ENCODE measurements at regions not wholly inside any gene's neighbourhood (a gene's known extent, or its start where the extent isn't known, plus 50 kb on each side); places are given as distances from the start of the nearest gene placed in this dataset.
"Not testable (repeated sequence)": the region's sequence is repeated elsewhere in the genome, so short reads cannot be mapped to it uniquely, and the experiment has no call there.

DNA sequence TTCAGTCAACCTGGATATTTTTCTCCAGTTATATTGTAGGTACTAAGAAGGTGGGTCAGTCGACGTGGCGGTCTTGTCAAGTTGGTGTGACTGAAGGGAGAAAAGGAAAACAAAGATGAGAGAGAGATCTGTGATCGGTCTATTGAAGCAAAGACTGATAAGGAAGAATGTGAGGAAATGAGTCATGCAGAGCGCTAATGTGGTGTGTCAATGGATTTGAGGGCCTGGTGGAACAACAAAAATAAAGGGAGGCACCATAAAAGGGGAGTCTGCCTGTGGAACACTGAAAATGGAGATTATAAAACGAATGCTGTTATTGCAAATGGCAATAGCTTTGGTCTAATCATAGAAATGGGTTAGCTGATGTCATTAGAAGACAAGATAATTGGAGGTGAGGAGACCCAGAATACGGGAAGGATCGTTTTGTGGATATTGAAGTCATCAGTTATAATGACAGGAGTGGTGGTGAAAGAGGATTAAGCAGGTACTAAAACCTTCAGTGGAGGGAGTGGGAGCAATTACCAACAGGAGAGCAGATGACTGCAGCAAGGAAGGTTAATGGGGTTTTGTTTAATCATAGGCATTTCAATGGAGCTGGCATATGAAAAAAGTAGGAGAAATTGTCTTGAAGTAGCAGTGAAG, 599.1 kb upstream of the FSHR start:
- no peak overlapping the region for H3K9ac ChIP-seq (ENCODE audit: low read length)
- no peaks in the 10 kb centered on the region for H3K27me3 ChIP-seq (replicated peaks; ENCODE audit: control insufficient read depth, insufficient read depth, low read length)
- no peaks in the 10 kb centered on the region for H3K4me1 ChIP-seq (ENCODE audit: control insufficient read depth, insufficient read depth, low read length)
- H3K4me3 ChIP-seq (ENCODE audit: low read length) = no peak overlapping the region
- H3K36me3 ChIP-seq (ENCODE audit: control insufficient read depth, insufficient read depth, low read length, severe bottlenecking) = no peaks in the 10 kb centered on the region
- no peak for DNase-seq (ENCODE audit: low read depth)
- no peaks in the 10 kb centered on the region for H3K9me3 ChIP-seq (ENCODE audit: control insufficient read depth, low read length)

GRCh38 chr2:49737606-49738005, 583.3 kb upstream of the FSHR start:
- Histone ChIP-seq H3K9me3 (ENCODE audit: control insufficient read depth, low read length) (peaks cover 4% of the 10 kb centered on the region), H3K4me1 (ENCODE audit: control insufficient read depth, insufficient read depth, low read length) (no peaks in the 10 kb centered on the region), H3K27me3 (replicated peaks; ENCODE audit: control insufficient read depth, insufficient read depth, low read length) (no peaks in the 10 kb centered on the region), H3K4me3 (ENCODE audit: low read length) (no peak overlapping the region), H3K9ac (ENCODE audit: low read length) (no peak overlapping the region), H3K36me3 (ENCODE audit: control insufficient read depth, insufficient read depth, low read length, severe bottlenecking) (no peaks in the 10 kb centered on the region)
- no peak for DNase-seq (ENCODE audit: low read depth)

- not testable (repeated sequence) for H3K4me3 ChIP-seq (ENCODE audit: low read length); H3K36me3 ChIP-seq (ENCODE audit: control insufficient read depth, insufficient read depth, low read length, severe bottlenecking); H3K9ac ChIP-seq (ENCODE audit: low read length); H3K4me1 ChIP-seq (ENCODE audit: control insufficient read depth, insufficient read depth, low read length); H3K27me3 ChIP-seq (replicated peaks; ENCODE audit: control insufficient read depth, insufficient read depth, low read length); H3K9me3 ChIP-seq (ENCODE audit: control insufficient read depth, low read length); DNase-seq (ENCODE audit: low read depth)
Observed at GRCh38 chr2:49732924-49733323, 578.6 kb upstream of the FSHR start.

- Histone ChIP-seq H3K9ac (ENCODE audit: low read length) (no peak overlapping the region), H3K27me3 (replicated peaks; ENCODE audit: control insufficient read depth, insufficient read depth, low read length) (no peaks in the 10 kb centered on the region), H3K4me3 (ENCODE audit: low read length) (no peak overlapping the region), H3K9me3 (ENCODE audit: control insufficient read depth, low read length) (peaks cover under 1% of the 10 kb centered on the region), H3K4me1 (ENCODE audit: control insufficient read depth, insufficient read depth, low read length) (no peaks in the 10 kb centered on the region), H3K36me3 (ENCODE audit: control insufficient read depth, insufficient read depth, low read length, severe bottlenecking) (no peaks in the 10 kb centered on the region)
- no peak for DNase-seq (ENCODE audit: low read depth)
Observed at GRCh38 chr2:49719241-49719640, 564.9 kb upstream of the FSHR start.

GRCh38 chr2:49715597-49715996, 561.3 kb upstream of the FSHR start:
- Histone ChIP-seq H3K9ac (ENCODE audit: low read length) (no peak overlapping the region), H3K4me1 (ENCODE audit: control insufficient read depth, insufficient read depth, low read length) (no peaks in the 10 kb centered on the region), H3K9me3 (ENCODE audit: control insufficient read depth, low read length) (peaks cover 3% of the 10 kb centered on the region), H3K27me3 (replicated peaks; ENCODE audit: control insufficient read depth, insufficient read depth, low read length) (no peaks in the 10 kb centered on the region), H3K36me3 (ENCODE audit: control insufficient read depth, insufficient read depth, low read length, severe bottlenecking) (no peaks in the 10 kb centered on the region), H3K4me3 (ENCODE audit: low read length) (no peak overlapping the region)
- DNase-seq (ENCODE audit: low read depth) = no peak

- Histone ChIP-seq H3K27me3 (replicated peaks; ENCODE audit: control insufficient read depth, insufficient read depth, low read length) (no peaks in the 10 kb centered on the region), H3K9ac (ENCODE audit: low read length) (no peak overlapping the region), H3K4me1 (ENCODE audit: control insufficient read depth, insufficient read depth, low read length) (no peaks in the 10 kb centered on the region), H3K9me3 (ENCODE audit: control insufficient read depth, low read length) (peaks cover 3% of the 10 kb centered on the region), H3K4me3 (ENCODE audit: low read length) (no peak overlapping the region), H3K36me3 (ENCODE audit: control insufficient read depth, insufficient read depth, low read length, severe bottlenecking) (no peaks in the 10 kb centered on the region)
- no peak for DNase-seq (ENCODE audit: low read depth)
Observed at GRCh38 chr2:49714454-49714853, 560.1 kb upstream of the FSHR start.

- Histone ChIP-seq H3K27me3 (replicated peaks; ENCODE audit: control insufficient read depth, insufficient read depth, low read length) (no peaks in the 10 kb centered on the region), H3K4me3 (ENCODE audit: low read length) (no peak overlapping the region), H3K36me3 (ENCODE audit: control insufficient read depth, insufficient read depth, low read length, severe bottlenecking) (no peaks in the 10 kb centered on the region), H3K9ac (ENCODE audit: low read length) (no peak overlapping the region), H3K9me3 (ENCODE audit: control insufficient read depth, low read length) (no peaks in the 10 kb centered on the region), H3K4me1 (ENCODE audit: control insufficient read depth, insufficient read depth, low read length) (no peaks in the 10 kb centered on the region)
- DNase-seq (ENCODE audit: low read depth) = no peak
Observed at GRCh38 chr2:49702740-49703139, 548.4 kb upstream of the FSHR start.

DNA sequence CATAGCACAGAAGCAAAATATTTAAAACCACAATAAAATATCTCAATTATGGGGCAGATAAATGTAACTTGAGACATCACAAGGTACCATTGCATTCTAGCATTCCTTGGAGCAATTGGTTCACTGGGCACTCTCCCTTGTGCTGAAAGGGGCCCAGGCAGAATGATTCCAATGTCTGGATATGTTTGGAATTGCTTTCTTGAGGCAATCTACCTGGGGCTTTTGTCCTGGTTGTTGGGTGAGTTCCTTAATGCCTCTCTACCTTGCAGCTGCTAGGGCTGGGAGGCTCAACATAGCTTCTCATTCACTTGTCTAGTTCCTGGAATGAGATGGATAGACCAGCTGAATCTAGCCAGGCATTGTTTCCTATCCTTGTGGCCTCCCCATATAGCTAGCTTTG, 539.6 kb upstream of the FSHR start:
- H3K9me3 ChIP-seq (ENCODE audit: control insufficient read depth, low read length) = no peaks in the 10 kb centered on the region

GRCh38 chr2:49692022-49692421, 537.7 kb upstream of the FSHR start:
- not testable (repeated sequence) for H3K9ac ChIP-seq (ENCODE audit: low read length); H3K4me1 ChIP-seq (ENCODE audit: control insufficient read depth, insufficient read depth, low read length); H3K9me3 ChIP-seq (ENCODE audit: control insufficient read depth, low read length); H3K27me3 ChIP-seq (replicated peaks; ENCODE audit: control insufficient read depth, insufficient read depth, low read length); DNase-seq (ENCODE audit: low read depth); H3K36me3 ChIP-seq (ENCODE audit: control insufficient read depth, insufficient read depth, low read length, severe bottlenecking); H3K4me3 ChIP-seq (ENCODE audit: low read length)

More for the DNA sequence above, 539.6 kb upstream of the FSHR start:
- Histone ChIP-seq H3K4me3 (ENCODE audit: low read length) (no peak overlapping the region), H3K27me3 (replicated peaks; ENCODE audit: control insufficient read depth, insufficient read depth, low read length) (no peaks in the 10 kb centered on the region), H3K4me1 (ENCODE audit: control insufficient read depth, insufficient read depth, low read length) (no peaks in the 10 kb centered on the region), H3K36me3 (ENCODE audit: control insufficient read depth, insufficient read depth, low read length, severe bottlenecking) (no peaks in the 10 kb centered on the region), H3K9ac (ENCODE audit: low read length) (no peak overlapping the region)
- DNase-seq (ENCODE audit: low read depth) = no peak

- no peak overlapping the region for H3K4me3 ChIP-seq (ENCODE audit: low read length)
- DNase-seq (ENCODE audit: low read depth) = peak; percentile 14
- no peaks in the 10 kb centered on the region for H3K9me3 ChIP-seq (ENCODE audit: control insufficient read depth, low read length)
Observed at GRCh38 chr2:49687918-49688317, 533.6 kb upstream of the FSHR start.

GRCh38 chr2:49686897-49687442, 532.7 kb upstream of the FSHR start:
- Histone ChIP-seq H3K9ac (ENCODE audit: low read length) (no peak overlapping the region), H3K36me3 (ENCODE audit: control insufficient read depth, insufficient read depth, low read length, severe bottlenecking) (no peaks in the 10 kb centered on the region), H3K4me1 (ENCODE audit: control insufficient read depth, insufficient read depth, low read length) (no peaks in the 10 kb centered on the region), H3K9me3 (ENCODE audit: control insufficient read depth, low read length) (no peaks in the 10 kb centered on the region), H3K27me3 (replicated peaks; ENCODE audit: control insufficient read depth, insufficient read depth, low read length) (no peaks in the 10 kb centered on the region), H3K4me3 (ENCODE audit: low read length) (no peak overlapping the region)
- no peak for DNase-seq (ENCODE audit: low read depth)

More at GRCh38 chr2:49687918-49688317, 533.6 kb upstream of the FSHR start:
- no peak overlapping the region for H3K9ac ChIP-seq (ENCODE audit: low read length)
- H3K27me3 ChIP-seq (replicated peaks; ENCODE audit: control insufficient read depth, insufficient read depth, low read length) = no peaks in the 10 kb centered on the region
- no peaks in the 10 kb centered on the region for H3K36me3 ChIP-seq (ENCODE audit: control insufficient read depth, insufficient read depth, low read length, severe bottlenecking)
- no peaks in the 10 kb centered on the region for H3K4me1 ChIP-seq (ENCODE audit: control insufficient read depth, insufficient read depth, low read length)

DNA sequence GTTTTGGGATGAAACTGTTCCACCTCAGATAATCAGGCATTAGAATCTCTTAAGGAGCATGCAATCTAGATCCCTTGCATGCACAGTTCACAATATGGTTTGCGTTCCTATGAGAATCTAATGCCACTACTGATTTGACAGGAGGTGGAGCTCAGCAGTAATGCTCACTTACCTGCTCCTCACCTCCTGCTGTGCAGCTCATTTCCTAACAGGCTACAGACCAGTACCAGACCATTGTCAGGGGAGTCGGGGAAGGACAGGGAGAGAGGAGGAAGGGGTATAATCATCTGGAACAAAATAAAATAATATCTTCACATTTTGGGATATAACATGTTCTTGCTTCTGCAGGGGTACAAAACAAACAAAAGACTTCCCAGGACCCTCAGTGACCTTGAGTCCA, 532.0 kb upstream of the FSHR start:
- Histone ChIP-seq H3K9ac (ENCODE audit: low read length) (no peak overlapping the region), H3K9me3 (ENCODE audit: control insufficient read depth, low read length) (no peaks in the 10 kb centered on the region), H3K4me1 (ENCODE audit: control insufficient read depth, insufficient read depth, low read length) (no peaks in the 10 kb centered on the region), H3K27me3 (replicated peaks; ENCODE audit: control insufficient read depth, insufficient read depth, low read length) (no peaks in the 10 kb centered on the region), H3K36me3 (ENCODE audit: control insufficient read depth, insufficient read depth, low read length, severe bottlenecking) (no peaks in the 10 kb centered on the region), H3K4me3 (ENCODE audit: low read length) (no peak overlapping the region)
- no peak for DNase-seq (ENCODE audit: low read depth)
